ENCODE measurements at regions not wholly inside any gene's neighbourhood (a gene's known extent, or its start where the extent isn't known, plus 50 kb on each side); places are given as distances from the start of the nearest gene placed in this dataset.

DNA sequence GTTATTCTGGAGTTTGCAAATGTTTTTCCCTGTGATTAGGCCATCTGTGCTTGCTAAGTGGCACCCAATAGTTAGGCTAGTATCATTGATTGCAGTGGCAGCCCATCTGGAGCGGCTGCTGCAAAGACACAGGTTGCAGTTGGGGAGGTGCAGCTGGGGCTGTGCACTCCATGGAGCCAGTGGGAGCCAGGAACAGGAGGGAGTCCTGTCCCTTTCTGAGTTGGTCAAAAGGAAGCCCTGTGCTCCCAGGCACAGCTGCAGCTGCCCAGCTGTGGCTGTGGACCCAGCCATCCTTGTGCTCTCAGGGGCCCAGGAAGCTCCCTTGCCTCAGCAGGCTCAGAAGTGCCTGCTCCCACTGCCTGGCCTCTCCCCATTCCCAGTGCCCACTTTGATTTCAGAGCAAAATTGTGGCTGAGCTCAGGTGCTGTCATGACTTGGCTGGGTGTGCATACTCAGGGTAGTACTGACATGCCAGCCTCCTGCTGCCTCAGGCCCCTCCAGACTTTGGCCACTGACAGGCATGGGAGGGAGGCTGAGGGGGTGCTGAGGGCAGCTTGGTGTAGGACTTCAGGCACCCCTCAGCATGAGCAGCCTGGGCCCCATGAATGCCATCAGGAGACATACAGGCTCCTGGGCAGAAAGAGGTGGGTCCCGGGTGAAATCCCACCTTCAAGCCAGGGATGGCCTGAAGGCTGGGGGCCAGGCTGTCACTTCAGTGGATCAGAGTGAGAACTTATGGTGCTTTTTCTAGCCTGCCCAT lies 270.6 kb downstream of the PCDH20 start:
- no peak for FAIRE-seq
- no peaks in the 10 kb centered on the region for H3K9me3 ChIP-seq (ENCODE audit: control insufficient read depth, low read depth, low read length)

GRCh38 chr13:61144301-61144700 lies 271.3 kb downstream of the PCDH20 start:
- no peak overlapping the region for H3K4me3 ChIP-seq (ENCODE audit: control insufficient read depth in 2 of 3, extremely low read depth in 1 of 3, insufficient read depth in 2 of 3, low read depth in 1 of 3, low read length in 3 of 3)
- TF ChIP-seq, protein P1, sequence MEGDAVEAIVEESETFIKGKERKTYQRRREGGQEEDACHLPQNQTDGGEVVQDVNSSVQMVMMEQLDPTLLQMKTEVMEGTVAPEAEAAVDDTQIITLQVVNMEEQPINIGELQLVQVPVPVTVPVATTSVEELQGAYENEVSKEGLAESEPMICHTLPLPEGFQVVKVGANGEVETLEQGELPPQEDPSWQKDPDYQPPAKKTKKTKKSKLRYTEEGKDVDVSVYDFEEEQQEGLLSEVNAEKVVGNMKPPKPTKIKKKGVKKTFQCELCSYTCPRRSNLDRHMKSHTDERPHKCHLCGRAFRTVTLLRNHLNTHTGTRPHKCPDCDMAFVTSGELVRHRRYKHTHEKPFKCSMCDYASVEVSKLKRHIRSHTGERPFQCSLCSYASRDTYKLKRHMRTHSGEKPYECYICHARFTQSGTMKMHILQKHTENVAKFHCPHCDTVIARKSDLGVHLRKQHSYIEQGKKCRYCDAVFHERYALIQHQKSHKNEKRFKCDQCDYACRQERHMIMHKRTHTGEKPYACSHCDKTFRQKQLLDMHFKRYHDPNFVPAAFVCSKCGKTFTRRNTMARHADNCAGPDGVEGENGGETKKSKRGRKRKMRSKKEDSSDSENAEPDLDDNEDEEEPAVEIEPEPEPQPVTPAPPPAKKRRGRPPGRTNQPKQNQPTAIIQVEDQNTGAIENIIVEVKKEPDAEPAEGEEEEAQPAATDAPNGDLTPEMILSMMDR (optimal IDR thresholded peaks at IDR 0.05 in 1 of 3, IDR thresholded peaks at IDR 0.05 in 1 of 3, conservative IDR thresholded peaks at IDR 0.05 in 1 of 3; ENCODE audit: extremely low read depth in 1 of 3, insufficient read depth in 2 of 3, low read length in 3 of 3), result no peak
- no peak for TF ChIP-seq EZH2 (IDR thresholded peaks at IDR 0.05; ENCODE audit: low read length)
- no peak overlapping the region for H3K27ac ChIP-seq (ENCODE audit: control insufficient read depth, insufficient read depth, low read length)
- no peaks in the 10 kb centered on the region for H3K36me3 ChIP-seq (ENCODE audit: control insufficient read depth in 2 of 2, extremely low read depth in 1 of 2, insufficient read depth in 2 of 2, low read length in 2 of 2)
- no peaks in the 10 kb centered on the region for H3K9me1 ChIP-seq (ENCODE audit: control insufficient read depth, extremely low read depth, insufficient read depth, low read length)
- H3K27me3 ChIP-seq (ENCODE audit: control insufficient read depth, extremely low read depth, insufficient read depth, low read length), result no peaks in the 10 kb centered on the region
- H3K9ac ChIP-seq (ENCODE audit: control insufficient read depth, extremely low read depth, insufficient read depth, low read length), result no peak overlapping the region
- DNase-seq (ENCODE audit: low read depth, low spot score), result no peak
- H3K79me2 ChIP-seq (ENCODE audit: control insufficient read depth, insufficient read depth, low read length), result no peaks in the 10 kb centered on the region
- no peaks in the 10 kb centered on the region for H3K9me3 ChIP-seq (ENCODE audit: control insufficient read depth, low read depth, low read length)
- FAIRE-seq, result no peak
- no peaks in the 10 kb centered on the region for H3K4me1 ChIP-seq (ENCODE audit: control insufficient read depth, extremely low read depth, insufficient read depth, low read length)
- no peak overlapping the region for H2AFZ ChIP-seq (ENCODE audit: control insufficient read depth, low read length)
- H3K4me2 ChIP-seq (ENCODE audit: control insufficient read depth, extremely low read depth, insufficient read depth, low read depth, low read length), result no peak overlapping the region
- no peaks in the 10 kb centered on the region for H4K20me1 ChIP-seq (ENCODE audit: control insufficient read depth, extremely low read depth, insufficient read depth, low read length)
- dilution Hi-C loops (cut with MboI; ENCODE audit: extremely low pct_ligation_motif_present, low sequenced_read_pairs), result no loop called here

More for the DNA sequence above, 270.6 kb downstream of the PCDH20 start:
- H3K9ac ChIP-seq (ENCODE audit: control insufficient read depth, extremely low read depth, insufficient read depth, low read length), result no peak overlapping the region
- H3K4me1 ChIP-seq (ENCODE audit: control insufficient read depth, extremely low read depth, insufficient read depth, low read length), result no peaks in the 10 kb centered on the region
- H3K4me2 ChIP-seq (ENCODE audit: control insufficient read depth, extremely low read depth, insufficient read depth, low read depth, low read length), result no peak overlapping the region
- no peak for DNase-seq (ENCODE audit: low read depth, low spot score)
- H2AFZ ChIP-seq (ENCODE audit: control insufficient read depth, low read length), result no peak overlapping the region
- dilution Hi-C loops (cut with MboI; ENCODE audit: extremely low pct_ligation_motif_present, low sequenced_read_pairs), result no loop called here
- no peak overlapping the region for H3K27ac ChIP-seq (ENCODE audit: control insufficient read depth, insufficient read depth, low read length)
- TF ChIP-seq EZH2 (IDR thresholded peaks at IDR 0.05; ENCODE audit: low read length), result no peak
- TF ChIP-seq, protein P1 (optimal IDR thresholded peaks at IDR 0.05 in 1 of 3, IDR thresholded peaks at IDR 0.05 in 1 of 3, conservative IDR thresholded peaks at IDR 0.05 in 1 of 3; ENCODE audit: extremely low read depth in 1 of 3, insufficient read depth in 2 of 3, low read length in 3 of 3), result no peak
- no peaks in the 10 kb centered on the region for H3K79me2 ChIP-seq (ENCODE audit: control insufficient read depth, insufficient read depth, low read length)
- H3K36me3 ChIP-seq (ENCODE audit: control insufficient read depth in 2 of 2, extremely low read depth in 1 of 2, insufficient read depth in 2 of 2, low read length in 2 of 2), result no peaks in the 10 kb centered on the region
- no peak overlapping the region for H3K4me3 ChIP-seq (ENCODE audit: control insufficient read depth in 2 of 3, extremely low read depth in 1 of 3, insufficient read depth in 2 of 3, low read depth in 1 of 3, low read length in 3 of 3)
- H3K27me3 ChIP-seq (ENCODE audit: control insufficient read depth, extremely low read depth, insufficient read depth, low read length), result no peaks in the 10 kb centered on the region
- no peaks in the 10 kb centered on the region for H3K9me1 ChIP-seq (ENCODE audit: control insufficient read depth, extremely low read depth, insufficient read depth, low read length)
- H4K20me1 ChIP-seq (ENCODE audit: control insufficient read depth, extremely low read depth, insufficient read depth, low read length), result no peaks in the 10 kb centered on the region
